ENCODE measurements at regions not wholly inside any gene's neighbourhood (a gene's known extent, or its start where the extent isn't known, plus 50 kb on each side); places are given as distances from the start of the nearest gene placed in this dataset.

DNA sequence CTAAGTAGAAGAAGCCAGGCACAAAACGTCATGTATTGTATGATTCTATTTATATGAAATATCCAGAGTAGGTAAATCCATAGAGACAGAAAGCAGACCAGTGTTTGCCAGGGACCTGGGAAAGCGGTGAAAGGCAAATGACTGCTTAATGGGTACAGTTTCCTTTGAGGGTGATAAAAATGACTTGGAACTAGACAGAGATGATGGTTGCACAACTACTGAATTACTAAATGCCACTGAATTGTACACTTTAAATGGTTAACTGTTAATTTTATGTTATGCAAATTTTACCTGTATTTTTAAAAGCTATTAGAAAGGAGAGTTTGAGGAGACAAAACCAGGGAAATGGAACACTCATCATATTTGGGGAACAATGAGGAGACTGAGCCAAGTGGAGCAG lies 61.8 kb upstream of the USP47 start:
- TF ChIP-seq, protein P1, sequence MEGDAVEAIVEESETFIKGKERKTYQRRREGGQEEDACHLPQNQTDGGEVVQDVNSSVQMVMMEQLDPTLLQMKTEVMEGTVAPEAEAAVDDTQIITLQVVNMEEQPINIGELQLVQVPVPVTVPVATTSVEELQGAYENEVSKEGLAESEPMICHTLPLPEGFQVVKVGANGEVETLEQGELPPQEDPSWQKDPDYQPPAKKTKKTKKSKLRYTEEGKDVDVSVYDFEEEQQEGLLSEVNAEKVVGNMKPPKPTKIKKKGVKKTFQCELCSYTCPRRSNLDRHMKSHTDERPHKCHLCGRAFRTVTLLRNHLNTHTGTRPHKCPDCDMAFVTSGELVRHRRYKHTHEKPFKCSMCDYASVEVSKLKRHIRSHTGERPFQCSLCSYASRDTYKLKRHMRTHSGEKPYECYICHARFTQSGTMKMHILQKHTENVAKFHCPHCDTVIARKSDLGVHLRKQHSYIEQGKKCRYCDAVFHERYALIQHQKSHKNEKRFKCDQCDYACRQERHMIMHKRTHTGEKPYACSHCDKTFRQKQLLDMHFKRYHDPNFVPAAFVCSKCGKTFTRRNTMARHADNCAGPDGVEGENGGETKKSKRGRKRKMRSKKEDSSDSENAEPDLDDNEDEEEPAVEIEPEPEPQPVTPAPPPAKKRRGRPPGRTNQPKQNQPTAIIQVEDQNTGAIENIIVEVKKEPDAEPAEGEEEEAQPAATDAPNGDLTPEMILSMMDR (IDR thresholded peaks at IDR 0.05) = no peak
- TF ChIP-seq POLR2A (IDR thresholded peaks at IDR 0.05) (no peak), POLR2AphosphoS5 (IDR thresholded peaks at IDR 0.05) (no peak)

All from breast epithelium (tissue), 3 donors.